ENCODE measurements at regions not wholly inside any gene's neighbourhood (a gene's known extent, or its start where the extent isn't known, plus 50 kb on each side); places are given as distances from the start of the nearest gene placed in this dataset.
A peak's percentile ranks its signal among the peaks of the same experiment; 100 is the strongest.

DNA sequence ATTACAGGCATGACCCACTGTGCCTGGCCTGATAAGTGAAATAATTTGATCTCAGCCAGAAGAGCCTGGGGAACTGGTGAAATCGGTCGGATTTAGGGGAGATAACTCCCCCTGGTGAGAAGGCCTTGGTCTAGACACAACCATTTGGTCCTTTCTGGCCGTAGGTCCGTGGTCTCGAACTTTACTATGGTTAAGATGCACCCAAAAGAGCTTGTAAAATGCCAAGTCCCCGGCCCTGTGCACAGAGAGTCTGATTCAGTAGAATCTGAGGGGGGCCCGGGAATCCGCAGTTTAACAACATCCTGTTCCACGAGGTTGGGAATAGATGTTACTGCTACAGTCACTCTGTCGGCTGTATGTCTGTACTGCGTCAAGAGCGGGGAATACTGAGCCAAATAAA is 140.7 kb downstream of the C9orf50 start:
- TF ChIP-seq, protein P1, sequence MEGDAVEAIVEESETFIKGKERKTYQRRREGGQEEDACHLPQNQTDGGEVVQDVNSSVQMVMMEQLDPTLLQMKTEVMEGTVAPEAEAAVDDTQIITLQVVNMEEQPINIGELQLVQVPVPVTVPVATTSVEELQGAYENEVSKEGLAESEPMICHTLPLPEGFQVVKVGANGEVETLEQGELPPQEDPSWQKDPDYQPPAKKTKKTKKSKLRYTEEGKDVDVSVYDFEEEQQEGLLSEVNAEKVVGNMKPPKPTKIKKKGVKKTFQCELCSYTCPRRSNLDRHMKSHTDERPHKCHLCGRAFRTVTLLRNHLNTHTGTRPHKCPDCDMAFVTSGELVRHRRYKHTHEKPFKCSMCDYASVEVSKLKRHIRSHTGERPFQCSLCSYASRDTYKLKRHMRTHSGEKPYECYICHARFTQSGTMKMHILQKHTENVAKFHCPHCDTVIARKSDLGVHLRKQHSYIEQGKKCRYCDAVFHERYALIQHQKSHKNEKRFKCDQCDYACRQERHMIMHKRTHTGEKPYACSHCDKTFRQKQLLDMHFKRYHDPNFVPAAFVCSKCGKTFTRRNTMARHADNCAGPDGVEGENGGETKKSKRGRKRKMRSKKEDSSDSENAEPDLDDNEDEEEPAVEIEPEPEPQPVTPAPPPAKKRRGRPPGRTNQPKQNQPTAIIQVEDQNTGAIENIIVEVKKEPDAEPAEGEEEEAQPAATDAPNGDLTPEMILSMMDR (IDR thresholded peaks at IDR 0.05) = peak in 1 of 7 experiments; percentile 12
- TF ChIP-seq POLR2A (IDR thresholded peaks at IDR 0.05) = no peak
- TF ChIP-seq EP300 (IDR thresholded peaks at IDR 0.05) = no peak
